KG1 (cell line): ENCODE measurements at regions not wholly inside any gene's neighbourhood (a gene's known extent, or its start where the extent isn't known, plus 50 kb on each side); places are given as distances from the start of the nearest gene placed in this dataset.

Experiments
- DNase-seq: peaks from one replicate; lab custom pipeline; 2025; lab: John Stamatoyannopoulos, UW

DNA sequence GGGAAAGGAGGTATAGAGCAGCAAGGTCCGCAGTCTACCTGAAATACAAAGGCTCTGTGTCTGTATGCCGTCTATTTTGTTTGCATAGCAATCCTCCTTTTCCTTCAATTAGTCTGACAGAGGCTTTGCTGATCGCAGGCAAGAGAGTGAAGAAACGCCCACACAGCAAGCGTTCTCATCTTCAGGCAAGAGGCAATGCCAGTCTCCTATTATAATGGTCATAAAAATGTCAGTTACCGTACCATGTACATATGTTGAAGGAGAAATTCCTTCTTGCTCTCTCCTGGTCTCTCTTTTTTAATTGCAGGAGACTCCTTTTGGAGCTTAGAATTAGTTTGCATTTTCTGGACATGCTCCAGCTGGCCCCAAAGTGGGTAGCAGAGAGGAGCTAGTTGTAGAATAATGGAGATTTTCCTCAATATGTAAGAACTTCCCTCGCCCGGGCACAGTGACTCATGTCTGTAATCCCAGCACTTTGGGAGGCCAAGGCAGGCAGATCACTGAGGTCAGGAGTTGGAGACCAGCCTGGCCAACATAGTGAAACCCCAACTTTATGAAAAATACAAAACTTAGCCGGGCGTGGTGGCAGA lies 139.5 kb downstream of the PFKFB3 start:
- DNase-seq = no peak

DNA sequence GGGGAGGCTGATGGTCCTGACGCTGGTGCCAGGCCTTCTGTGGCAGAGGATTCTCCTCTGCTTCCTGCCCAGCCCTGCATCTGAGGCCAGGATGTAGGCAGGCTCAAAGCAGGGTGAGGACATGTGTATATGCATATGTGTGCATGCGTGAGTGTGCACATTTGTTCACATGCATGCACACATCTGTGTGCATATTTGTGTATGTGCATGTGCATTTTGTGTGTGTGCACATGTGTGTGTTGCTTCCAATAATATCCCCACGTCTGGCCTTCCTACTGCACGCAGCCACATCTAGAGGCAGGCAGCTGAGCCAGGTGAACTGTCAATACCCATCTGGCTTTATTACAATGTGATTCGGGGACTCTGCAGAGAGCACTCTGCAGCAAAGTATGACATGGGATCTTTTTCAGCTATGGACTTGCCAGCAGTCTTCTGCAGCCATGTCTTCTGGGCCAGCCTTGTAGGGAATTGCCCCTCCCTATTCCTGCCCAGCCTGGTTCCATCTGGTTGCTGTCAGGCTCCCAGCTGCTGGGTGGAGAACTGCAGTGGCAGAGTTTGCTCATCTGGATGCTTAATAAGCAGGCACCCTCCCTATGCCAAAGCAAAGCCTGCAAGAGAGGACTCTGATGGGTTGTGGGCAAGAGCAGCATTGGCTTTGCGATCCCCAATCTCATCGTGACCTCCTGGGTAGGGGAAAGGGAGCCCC lies 140.7 kb downstream of the PFKFB3 start:
- no peak for DNase-seq

DNA sequence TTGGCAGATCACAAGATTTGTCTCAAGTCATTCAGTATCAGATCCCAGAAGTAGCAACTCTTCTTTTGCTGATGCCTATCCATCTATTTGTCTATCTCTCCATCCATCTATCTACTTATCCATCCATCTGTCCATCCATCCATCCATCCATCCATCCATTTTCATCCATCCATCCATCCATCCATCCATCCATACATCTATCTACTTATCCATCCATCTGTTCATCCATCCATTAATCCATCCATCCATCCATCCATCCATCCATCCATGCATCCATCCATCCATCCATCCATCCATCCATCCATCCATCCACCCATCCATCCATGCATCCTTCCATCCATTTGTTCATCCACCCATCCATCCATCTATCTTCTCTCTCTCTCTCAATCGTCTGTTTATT lies 142.7 kb downstream of the PFKFB3 start:
- DNase-seq = no peak

DNA sequence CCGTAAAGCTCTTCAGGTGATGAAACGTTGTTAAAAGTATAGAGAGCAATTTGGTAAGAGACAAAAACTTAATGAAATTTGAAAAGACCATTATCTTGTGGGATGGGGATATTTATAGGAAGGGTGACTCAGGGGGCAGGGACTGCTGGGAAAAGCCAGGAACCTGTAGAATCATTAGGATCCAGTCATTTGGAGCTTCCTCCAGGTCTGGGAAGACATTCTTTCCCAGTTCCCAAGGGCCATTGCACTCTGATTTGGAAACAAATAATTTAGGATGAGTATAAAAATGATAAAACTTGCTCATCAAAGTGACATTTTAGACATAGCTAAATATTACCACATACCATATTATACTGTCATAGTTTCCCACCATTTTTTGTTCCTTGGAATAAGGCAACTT lies 143.9 kb downstream of the PFKFB3 start:
- DNase-seq = no peak

DNA sequence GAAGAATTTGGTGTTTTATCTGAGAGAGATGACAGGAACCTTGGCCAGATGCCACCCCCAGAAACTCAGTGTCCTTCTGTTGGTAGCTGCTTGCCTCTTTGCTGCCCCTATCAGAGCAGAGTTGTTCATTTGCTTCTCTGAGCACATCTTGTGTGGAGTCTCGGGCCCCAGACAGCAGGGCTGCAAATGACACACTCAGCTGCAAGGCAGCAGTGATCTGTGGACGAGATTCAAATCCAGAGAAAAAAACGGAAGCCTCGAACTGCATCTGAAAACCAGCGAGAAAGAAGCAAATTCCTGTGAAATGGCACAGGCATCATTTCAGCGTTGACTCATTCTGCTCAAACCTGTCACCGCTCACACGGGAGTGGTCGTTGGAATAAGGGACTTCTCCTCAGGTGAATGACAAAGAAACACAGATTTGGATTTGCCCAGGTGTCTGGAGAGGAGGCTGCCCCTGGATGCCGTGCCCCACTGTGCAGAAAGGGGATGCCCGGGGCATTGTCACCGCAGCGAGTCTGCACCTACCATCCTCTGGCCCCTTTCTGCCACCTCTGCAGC lies 144.7 kb downstream of the PFKFB3 start:
- peak; percentile 82 for DNase-seq

DNA sequence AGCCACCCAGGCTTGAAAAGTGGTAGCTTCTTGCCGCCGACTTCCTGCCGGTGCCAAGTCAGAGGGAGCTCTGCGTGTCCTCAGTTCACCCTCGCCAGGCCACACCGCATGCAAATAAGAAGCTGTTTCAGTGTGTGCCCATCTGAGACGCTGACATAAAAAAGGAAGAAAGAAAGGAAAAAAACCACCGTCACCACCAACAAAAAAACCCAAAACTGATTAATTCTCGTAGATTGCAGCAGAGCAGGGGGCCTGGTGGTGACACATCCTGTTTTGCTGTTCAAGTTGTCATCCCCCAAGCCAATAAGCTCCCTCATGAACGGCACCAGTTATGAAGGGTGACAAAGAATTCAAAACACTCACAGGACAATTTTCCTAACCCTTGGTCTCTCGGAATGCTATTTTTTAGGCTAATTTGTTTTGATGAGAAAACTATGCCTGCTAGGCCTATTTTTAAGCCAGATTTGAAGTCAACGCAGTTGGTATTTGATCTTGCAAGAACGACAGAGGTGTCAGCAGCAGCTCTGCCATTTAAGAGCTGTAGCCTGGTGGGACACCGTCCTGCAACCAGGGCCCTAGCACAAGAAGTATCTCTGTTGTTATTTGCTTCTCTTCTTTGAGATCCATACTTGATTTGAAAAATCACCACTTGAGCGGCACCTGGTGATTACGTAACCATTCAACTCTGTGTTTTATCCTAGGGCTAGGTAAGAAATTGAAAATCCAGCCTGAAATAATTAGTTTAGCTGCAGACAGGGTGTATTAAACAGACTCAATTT lies 145.6 kb downstream of the PFKFB3 start:
- peak; percentile 83 for DNase-seq

DNA sequence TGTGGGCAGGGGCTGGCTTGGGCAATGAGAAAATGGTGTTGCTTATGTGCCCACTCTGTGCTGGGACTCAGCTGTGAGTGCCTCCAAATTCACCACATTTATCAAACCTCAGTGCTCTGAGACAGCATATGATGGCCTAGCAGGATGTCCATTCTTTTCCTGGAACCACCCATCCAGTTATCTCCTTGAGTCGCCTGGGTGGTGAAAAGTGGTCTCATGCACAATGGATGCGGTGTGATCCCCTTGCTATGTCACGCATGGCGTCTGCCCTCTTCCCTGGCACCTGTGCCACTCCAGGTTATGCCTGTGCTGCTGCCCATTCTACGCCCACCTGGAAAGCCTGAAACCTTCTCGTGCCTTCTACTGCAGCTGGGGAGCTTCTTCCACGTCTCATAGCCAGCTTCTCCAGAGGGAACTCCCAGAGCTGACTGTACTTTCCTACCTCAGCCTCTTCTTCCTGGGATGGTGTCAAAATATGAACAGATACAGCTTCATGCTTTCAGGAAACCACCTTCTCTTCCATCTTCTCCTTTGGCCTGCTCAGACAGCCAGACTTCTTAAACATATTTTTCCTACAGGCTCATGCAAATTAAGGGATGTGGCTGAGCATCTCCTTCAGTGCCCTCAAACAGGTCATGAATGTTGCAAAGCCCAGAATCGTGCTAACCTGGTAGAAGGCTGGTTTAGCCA lies 147.3 kb downstream of the PFKFB3 start:
- no peak for DNase-seq

DNA sequence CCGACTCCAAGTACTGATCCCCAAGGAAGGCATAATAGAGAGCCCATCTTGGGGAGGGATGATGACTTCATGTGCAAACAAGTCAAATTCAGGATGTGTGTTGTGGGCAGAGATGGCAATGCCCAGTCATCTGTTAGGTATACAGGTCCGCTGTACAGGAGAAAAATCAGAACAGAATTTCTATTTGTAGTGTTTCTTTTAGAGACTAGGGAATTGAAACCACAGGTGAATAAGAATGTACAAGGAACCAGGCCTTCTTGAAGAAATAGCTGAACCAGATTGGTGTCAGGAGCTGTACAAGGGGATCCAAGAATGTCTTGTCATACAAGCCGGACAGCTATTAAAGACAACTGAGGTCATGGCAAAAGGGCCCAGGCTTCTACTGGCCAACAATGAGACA lies 147.9 kb downstream of the PFKFB3 start:
- no peak for DNase-seq

DNA sequence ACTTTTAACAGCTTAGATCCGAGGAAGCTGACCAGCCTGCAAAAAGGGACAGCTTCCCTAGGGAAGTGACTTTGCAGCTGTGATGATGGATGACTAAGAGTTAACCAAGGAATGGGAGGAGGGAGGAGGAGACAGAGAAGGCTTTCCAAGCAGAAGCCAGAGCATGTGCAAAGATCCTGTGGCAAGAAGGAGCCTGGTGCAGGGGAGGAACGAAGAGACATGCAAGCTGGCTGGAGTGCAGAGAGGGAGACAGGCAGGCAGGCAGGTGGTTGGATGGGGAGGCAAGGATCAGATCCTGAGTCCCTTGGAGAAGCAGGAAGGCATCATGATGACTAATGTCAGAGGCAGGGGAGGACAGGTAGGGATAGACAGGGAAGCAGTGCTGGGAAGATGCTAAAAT lies 148.8 kb downstream of the PFKFB3 start:
- DNase-seq = no peak

DNA sequence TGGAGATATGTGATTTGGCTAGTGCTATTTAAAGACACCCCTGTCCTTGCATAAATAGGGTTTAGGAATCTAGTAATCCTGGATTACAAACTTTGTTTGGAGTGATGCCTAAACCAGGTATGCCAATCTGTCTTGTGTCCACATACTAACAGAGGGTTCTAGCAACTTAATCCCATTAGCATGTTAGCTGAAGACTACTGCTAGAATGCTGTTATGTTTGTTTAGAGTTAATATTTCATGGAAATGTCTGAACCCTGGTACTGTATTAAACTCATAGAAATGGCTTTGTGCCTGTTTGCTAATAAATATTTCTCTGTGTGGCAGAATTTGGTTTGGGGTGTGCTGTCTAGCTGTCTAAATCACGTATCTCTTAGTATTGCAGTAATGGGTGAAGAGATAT lies 150.8 kb downstream of the PFKFB3 start:
- DNase-seq = no peak

DNA sequence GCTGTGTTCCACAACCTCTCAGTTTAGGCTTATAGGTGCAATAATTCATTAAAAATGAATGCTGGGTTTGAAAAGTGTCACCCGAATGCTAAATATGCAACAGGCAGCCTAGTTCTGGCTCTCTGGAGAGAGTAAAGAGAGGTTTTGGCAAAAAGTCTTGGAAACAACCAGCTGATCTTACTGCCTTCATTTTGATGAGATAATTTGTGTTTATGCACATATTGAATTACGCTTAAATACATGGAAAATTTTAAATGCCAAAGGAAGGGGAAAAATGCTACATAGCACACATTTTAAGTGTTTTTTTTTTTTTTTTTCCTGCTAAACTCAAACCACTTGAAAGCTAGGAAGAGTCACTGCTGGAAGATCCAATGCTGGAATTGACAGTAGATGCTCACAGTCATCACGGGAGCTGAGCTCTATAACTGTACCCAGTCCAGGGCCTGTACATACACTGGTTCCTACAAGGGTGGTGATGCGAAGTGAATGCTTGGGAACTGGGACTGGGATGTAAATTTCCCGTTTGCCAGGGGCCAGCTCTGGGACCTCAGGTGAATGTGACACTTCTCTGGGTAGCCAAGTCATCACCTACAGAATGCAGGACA lies 151.5 kb downstream of the PFKFB3 start:
- DNase-seq = no peak

DNA sequence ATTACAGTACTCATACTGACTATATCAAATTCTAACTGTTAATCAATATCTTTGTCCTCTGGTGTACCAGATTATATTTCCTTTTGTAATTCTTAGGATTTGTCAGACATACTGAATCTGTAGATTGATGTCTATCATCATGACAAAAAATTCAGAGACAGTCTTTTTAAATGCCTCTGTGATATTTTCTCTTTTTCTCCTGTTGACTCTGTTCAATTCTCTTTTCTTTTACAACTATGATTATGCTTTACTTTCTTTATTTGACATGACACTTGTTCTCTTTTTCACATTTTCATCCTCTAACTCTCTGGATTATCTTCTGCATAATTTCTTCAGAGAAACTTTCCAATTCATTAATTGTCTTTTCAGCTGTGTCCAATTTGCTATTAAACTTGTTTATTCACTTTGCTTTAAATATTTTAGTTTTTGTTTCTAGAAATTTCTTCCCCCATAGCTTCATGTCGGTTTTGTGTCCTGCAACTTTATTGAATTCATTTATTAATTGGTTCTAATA lies 153.6 kb downstream of the PFKFB3 start:
- no peak for DNase-seq

DNA sequence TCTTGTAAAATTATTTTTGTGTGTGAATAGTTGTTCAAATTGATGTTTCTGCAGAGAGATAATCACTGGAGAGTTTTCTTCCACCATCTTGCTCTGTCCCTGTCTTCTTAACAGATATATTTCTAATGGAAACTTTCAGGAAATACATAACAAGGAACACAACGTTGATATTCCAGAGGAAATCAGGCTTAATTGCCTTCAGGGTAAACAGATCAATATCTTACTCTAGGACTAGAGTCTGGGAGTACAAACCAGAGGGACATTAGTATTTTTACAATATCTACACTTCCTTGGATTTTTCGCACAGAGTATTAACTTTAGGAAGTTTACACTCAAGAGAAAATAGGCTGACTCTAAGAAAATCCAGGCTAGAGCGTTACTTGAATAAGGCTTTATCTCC lies 159.1 kb downstream of the PFKFB3 start:
- DNase-seq = no peak

DNA sequence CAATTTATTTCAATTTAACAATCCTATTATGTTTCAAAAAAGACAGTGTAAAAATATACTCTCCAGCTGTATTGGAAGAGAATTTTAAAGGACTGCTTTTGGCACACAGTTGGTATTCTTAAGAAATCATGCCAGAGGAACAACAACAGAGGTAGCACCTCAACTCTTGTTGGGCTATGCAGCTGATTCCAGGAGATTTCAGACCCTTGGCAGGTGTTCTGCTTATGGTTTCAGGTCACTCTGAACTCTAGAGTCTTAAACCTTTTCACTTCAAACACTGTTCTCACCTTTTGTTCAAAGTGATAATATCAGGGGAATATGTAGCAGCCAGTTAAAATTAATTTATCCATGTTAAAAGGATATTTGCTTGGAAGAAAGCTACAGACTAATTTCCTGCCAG lies 160.1 kb downstream of the PFKFB3 start:
- no peak for DNase-seq

DNA sequence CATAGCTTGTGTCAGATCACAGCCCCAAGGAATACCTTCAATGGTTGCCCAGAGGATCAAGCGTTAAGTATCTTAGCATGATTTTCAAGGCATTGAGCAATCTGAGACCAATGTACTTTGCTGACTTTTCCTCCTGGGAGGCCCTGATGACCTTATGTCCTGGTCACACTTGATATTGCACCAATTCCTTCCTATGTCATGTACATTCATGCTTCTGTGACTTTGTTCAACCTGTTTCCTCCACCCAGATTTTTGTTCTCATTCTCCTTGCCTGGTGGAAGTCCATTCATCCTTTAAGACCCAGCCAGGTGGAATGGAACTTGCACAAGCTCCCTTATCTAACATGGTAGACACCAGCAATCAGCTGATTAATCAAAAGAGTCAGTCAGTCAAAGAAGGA lies 160.8 kb downstream of the PFKFB3 start:
- no peak for DNase-seq

DNA sequence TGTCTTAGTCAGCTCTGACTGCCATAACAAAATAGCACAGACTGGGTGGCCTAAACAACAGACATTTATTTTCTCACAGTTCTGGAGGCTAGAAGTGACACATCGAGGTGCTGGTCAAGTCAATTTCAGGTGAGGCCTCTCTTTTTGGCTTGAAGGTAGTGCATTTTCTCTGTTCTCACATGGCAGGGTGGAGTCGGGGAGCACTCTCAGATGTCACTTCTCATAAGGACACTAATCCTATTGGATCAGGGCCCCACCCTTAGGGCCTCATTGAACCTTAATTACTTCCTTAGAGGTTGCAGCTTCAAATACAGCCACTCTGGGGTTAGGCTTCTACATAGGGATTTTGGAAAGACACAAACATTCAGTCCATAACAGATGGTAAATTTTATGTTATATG lies 161.6 kb downstream of the PFKFB3 start:
- no peak for DNase-seq

DNA sequence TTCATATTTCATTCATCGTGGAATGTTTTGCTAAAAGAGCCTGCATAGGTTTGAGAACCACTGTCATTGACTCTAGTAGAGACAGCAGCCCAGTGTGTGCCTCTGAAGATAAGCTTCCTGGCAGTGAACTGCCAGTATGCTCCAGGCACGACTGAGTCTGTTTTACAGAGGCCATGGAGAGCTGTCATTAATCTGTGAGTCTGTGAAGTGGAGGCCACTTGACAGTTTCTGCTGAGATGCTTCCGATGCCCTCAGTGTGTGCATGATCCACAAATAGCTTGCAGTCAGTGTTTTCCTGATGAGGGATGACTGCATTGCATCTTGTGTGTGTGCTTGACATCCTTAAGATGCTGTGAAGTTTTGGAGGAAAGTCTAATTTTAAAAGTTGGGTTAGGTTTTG lies 162.2 kb downstream of the PFKFB3 start:
- peak; percentile 31 for DNase-seq

DNA sequence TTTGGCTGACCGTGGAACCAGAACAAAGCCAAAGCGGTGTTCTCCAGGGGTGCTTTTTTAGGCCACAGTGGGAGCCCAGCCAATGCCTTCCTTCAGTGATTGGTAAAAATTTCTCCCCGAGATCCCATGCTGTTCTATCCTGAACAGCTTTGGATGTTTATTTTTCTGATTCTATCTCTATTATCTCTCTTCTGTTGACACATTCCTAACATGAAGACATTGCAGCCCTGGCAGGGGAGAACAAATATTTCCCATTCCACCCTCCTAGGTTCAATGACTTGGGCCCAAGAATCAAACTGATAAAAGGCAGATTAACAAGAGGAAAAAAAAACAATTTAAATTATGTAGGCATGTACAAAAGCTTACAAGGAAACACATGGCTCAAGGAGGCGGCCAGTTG lies 162.7 kb downstream of the PFKFB3 start:
- no peak for DNase-seq
